PC-9 (cell line): ENCODE measurements at regions not wholly inside any gene's neighbourhood (a gene's known extent, or its start where the extent isn't known, plus 50 kb on each side); places are given as distances from the start of the nearest gene placed in this dataset.

ENCODE experiments used
- BruUV-seq: library from RNA; stranded (reverse); fragments of 400-500 nt; replicated peaks from 2 replicates; lab custom pipeline; 2021; lab: Mats Ljungman, UMichigan
- CTCF ChIA-PET: fragments of 300-600 bp; sonication (Branson Sonifier 250); formaldehyde crosslinking; loops from one replicate; lab custom pipeline; 2022; ENCODE audit warnings: antibody characterized with exemption; lab: Charles Lee
- POLR2A ChIA-PET: fragments of 300-600 bp; sonication (Branson Sonifier 250); formaldehyde crosslinking; loops from one replicate; lab custom pipeline; 2022; ENCODE audit warnings: antibody characterized with exemption; ENCODE audit not compliant: unreplicated experiment; lab: Charles Lee
- DNase-seq, 2 experiments: peaks; one replicate each; pipeline versions ENCODE4 v3.0.0 to v3.0.0-alpha.2; 2015 to 2022; ENCODE audit warnings: mixed read lengths in 1 of 2
- H2AFZ ChIP-seq: fragments of 200-600 bp; sonication (generic); 2 replicates; pipeline ENCODE4 v1.8.1; 2017; ENCODE audit warnings: antibody characterized with exemption
- H3F3A ChIP-seq: fragments of 200-600 bp; sonication (generic); 2 replicates; pipeline ENCODE4 v1.8.1; 2017; ENCODE audit warnings: antibody characterized with exemption, mild to moderate bottlenecking, low read depth; ENCODE audit not compliant: insufficient read depth
- H3K27ac ChIP-seq: fragments of 200-600 bp; sonication (generic); 2 replicates; pipeline ENCODE4 v1.6.1; 2016; ENCODE audit warnings: mixed run types
- H3K27me3 ChIP-seq: fragments of 200-600 bp; sonication (generic); 2 replicates; pipeline ENCODE4 v1.6.1; 2016; ENCODE audit warnings: low read depth, mixed run types; ENCODE audit not compliant: insufficient read depth
- H3K36me3 ChIP-seq: fragments of 200-600 bp; sonication (generic); 2 replicates; pipeline ENCODE4 v1.6.1; 2016; ENCODE audit warnings: low read depth, mixed run types
- H3K4me1 ChIP-seq: fragments of 200-600 bp; sonication (generic); replicated peaks from 2 replicates; pipeline ENCODE4 v1.6.1; 2016; ENCODE audit warnings: mixed run types; ENCODE audit not compliant: insufficient read depth
- H3K4me2 ChIP-seq: fragments of 200-600 bp; sonication (generic); 2 replicates; pipeline ENCODE4 v1.6.1; 2017; ENCODE audit warnings: mixed run types
- H3K4me3 ChIP-seq: fragments of 200-600 bp; sonication (generic); 2 replicates; pipeline ENCODE4 v1.6.1; 2016; ENCODE audit warnings: mixed run types
- H3K79me2 ChIP-seq: fragments of 200-600 bp; sonication (generic); 2 replicates; pipeline ENCODE4 v1.6.1; 2017; ENCODE audit warnings: low read depth, mixed run types
- H3K9me2 ChIP-seq: fragments of 200-600 bp; sonication (generic); 2 replicates; pipeline ENCODE4 v1.8.1; 2017; ENCODE audit warnings: mild to moderate bottlenecking; ENCODE audit not compliant: insufficient read depth
- H3K9me3 ChIP-seq: fragments of 200-600 bp; sonication (generic); 2 replicates; pipeline ENCODE4 v1.8.1; 2016; ENCODE audit warnings: low read depth; ENCODE audit not compliant: insufficient read depth
- H4K20me1 ChIP-seq: fragments of 200-600 bp; sonication (generic); 2 replicates; pipeline ENCODE4 v1.8.1; 2017; ENCODE audit not compliant: insufficient read depth
- CTCF ChIP-seq: fragments of 200-600 bp; sonication (generic); conservative IDR thresholded peaks from 2 replicates; pipeline ENCODE4 v1.6.1; 2017; ENCODE audit warnings: mixed run types, antibody characterized with exemption, mild to moderate bottlenecking, moderate library complexity
- EZH2 ChIP-seq: fragments of 200-600 bp; sonication (generic); IDR thresholded peaks from 2 replicates; pipeline ENCODE4 v1.8.0; 2017; ENCODE audit warnings: antibody characterized with exemption, low read depth
- intact Hi-C: fragments of 100-400 bp; cut with micrococcal nuclease; formaldehyde crosslinking; loops from one replicate; pipeline ENCODE4 v1.10.0; 2022; ENCODE audit not compliant: unreplicated experiment

- DNase-seq = no peak
- no peak for TF ChIP-seq EZH2
- TF ChIP-seq CTCF = no peak
- ChIA-PET CTCF (no interaction called here), POLR2A (no interaction called here)
- Histone ChIP-seq H3K9me3 (no peaks in the 10 kb centered on the region), H4K20me1 (no peaks in the 10 kb centered on the region), H3F3A (no peaks in the 10 kb centered on the region), H3K36me3 (no peaks in the 10 kb centered on the region), H3K9me2 (no peaks in the 10 kb centered on the region), H3K27me3 (peaks cover 88% of the 10 kb centered on the region), H3K4me3 (no peak overlapping the region), H3K4me1 (no peaks in the 10 kb centered on the region), H3K79me2 (no peaks in the 10 kb centered on the region), H2AFZ (no peak overlapping the region), H3K27ac (no peak overlapping the region), H3K4me2 (no peak overlapping the region)
- BruUV-seq = no TSS peak
- intact Hi-C loops = no loop called here
These were observed 375.0 kb downstream of the IRX2 start for GRCh38 chr5:2376486-2376885.

GRCh38 chr5:2375757-2376250 lies 375.7 kb downstream of the IRX2 start:
- no peak for DNase-seq
- TF ChIP-seq CTCF = no peak
- TF ChIP-seq EZH2 = no peak
- Histone ChIP-seq H3K27me3 (peaks cover 88% of the 10 kb centered on the region), H3K79me2 (no peaks in the 10 kb centered on the region), H3K9me3 (no peaks in the 10 kb centered on the region), H4K20me1 (no peaks in the 10 kb centered on the region), H2AFZ (no peak overlapping the region), H3F3A (no peaks in the 10 kb centered on the region), H3K4me3 (no peak overlapping the region), H3K27ac (no peak overlapping the region), H3K4me1 (no peaks in the 10 kb centered on the region), H3K4me2 (no peak overlapping the region), H3K36me3 (no peaks in the 10 kb centered on the region), H3K9me2 (no peaks in the 10 kb centered on the region)
- intact Hi-C loops = no loop called here
- POLR2A ChIA-PET = no interaction called here
- no TSS peak for BruUV-seq
- CTCF ChIA-PET = no interaction called here

- Histone ChIP-seq H3K27me3 (peaks cover 88% of the 10 kb centered on the region), H3K9me3 (no peaks in the 10 kb centered on the region), H3K4me3 (no peak overlapping the region), H3F3A (no peaks in the 10 kb centered on the region), H3K36me3 (no peaks in the 10 kb centered on the region), H4K20me1 (no peaks in the 10 kb centered on the region), H3K9me2 (no peaks in the 10 kb centered on the region), H3K27ac (no peak overlapping the region), H3K79me2 (no peaks in the 10 kb centered on the region), H3K4me1 (no peaks in the 10 kb centered on the region), H3K4me2 (no peak overlapping the region), H2AFZ (no peak overlapping the region)
- no peak for TF ChIP-seq EZH2
- no peak for TF ChIP-seq CTCF
- intact Hi-C loops = no loop called here
- BruUV-seq = no TSS peak
- DNase-seq = no peak
- ChIA-PET CTCF (no interaction called here), POLR2A (no interaction called here)
These were observed 376.2 kb downstream of the IRX2 start for GRCh38 chr5:2375291-2375690.
